ENCODE measurements at regions not wholly inside any gene's neighbourhood (a gene's known extent, or its start where the extent isn't known, plus 50 kb on each side); places are given as distances from the start of the nearest gene placed in this dataset.

GRCh38 chr4:20506827-20507226 is 193.4 kb upstream of the PACRGL start:
- H3K4me1 ChIP-seq (ENCODE audit: insufficient read depth): no peaks in the 10 kb centered on the region
- TF ChIP-seq EZH2phosphoT487 (IDR thresholded peaks at IDR 0.05; ENCODE audit: unreplicated experiment) (no peak), POLR2AphosphoS5 (IDR thresholded peaks at IDR 0.05; ENCODE audit: low read depth) (no peak), STAT1 (IDR thresholded peaks at IDR 0.05; ENCODE audit: unreplicated experiment) (no peak), ZNF331 (CRISPR knock-in tag; IDR thresholded peaks at IDR 0.05; ENCODE audit: low read depth) (no peak), ZNF114 (CRISPR knock-in tag; IDR thresholded peaks at IDR 0.05) (no peak), NANOG (IDR thresholded peaks at IDR 0.05; ENCODE audit: borderline replicate concordance) (no peak), CTCF (conservative IDR thresholded peaks at IDR 0.05; ENCODE audit: low read depth in 2 of 2) (no peak), REST (IDR thresholded peaks at IDR 0.05; ENCODE audit: unreplicated experiment) (no peak), ZNF462 (CRISPR knock-in tag; IDR thresholded peaks at IDR 0.05) (no peak), JUNB (IDR thresholded peaks at IDR 0.05; ENCODE audit: unreplicated experiment) (no peak), ETS1 (IDR thresholded peaks at IDR 0.05) (no peak), CREB1 (CRISPR knock-in tag; IDR thresholded peaks at IDR 0.05; ENCODE audit: low read depth) (no peak), EZH2 (IDR thresholded peaks at IDR 0.05; ENCODE audit: low read depth, unreplicated experiment) (no peak)
- Mint-ChIP-seq H3K4me1 (no peaks in the 10 kb centered on the region), H3K4me3 (no peak overlapping the region), H3K9me3 (no peaks in the 10 kb centered on the region), H3K36me3 (ENCODE audit: low read depth) (no peaks in the 10 kb centered on the region), H3K27ac (no peak overlapping the region), H3K27me3 (ENCODE audit: insufficient read depth, low read depth, poor library complexity) (no peaks in the 10 kb centered on the region)
- no peaks in the 10 kb centered on the region for H3F3A ChIP-seq (replicated peaks; ENCODE audit: low read depth)
- H3K36me3 ChIP-seq (ENCODE audit: insufficient read depth): no peaks in the 10 kb centered on the region
- H3K4me3 ChIP-seq: no peak overlapping the region
- H3K27ac ChIP-seq (ENCODE audit: low read depth): no peak overlapping the region
- no peak overlapping the region for H3K4me2 ChIP-seq
- ATAC-seq: no peak
- no peaks in the 10 kb centered on the region for H3K27me3 ChIP-seq (ENCODE audit: insufficient read depth)
- no peaks in the 10 kb centered on the region for H3K9me2 ChIP-seq (ENCODE audit: insufficient read depth)
- no peak for DNase-seq (ENCODE audit: low spot score)
- H2AFZ ChIP-seq: no peak overlapping the region
- no peaks in the 10 kb centered on the region for H4K20me1 ChIP-seq (replicated peaks; ENCODE audit: insufficient read depth)
- no peaks in the 10 kb centered on the region for H3K79me2 ChIP-seq (replicated peaks; ENCODE audit: insufficient read depth)

All from GM23338 (cell line).